Prostate gland (tissue), 2 donors: ENCODE measurements at regions not wholly inside any gene's neighbourhood (a gene's known extent, or its start where the extent isn't known, plus 50 kb on each side); places are given as distances from the start of the nearest gene placed in this dataset.

Experiments
- CTCF ChIP-seq, 4 experiments: fragments of 200-600 bp in 2 of 4; fragments of 450-650 bp in 2 of 4; sonication (generic) in 2 of 4; IDR thresholded peaks; 1 replicate in 3 of 4; 2 replicates in 1 of 4; pipeline ENCODE4 v1.5.1; 2016 to 2019; ENCODE audit warnings: antibody characterized with exemption in 4 of 4, mild to moderate bottlenecking in 2 of 4, moderate library complexity in 2 of 4
- POLR2A ChIP-seq: fragments of 450-650 bp; IDR thresholded peaks from one replicate; pipeline ENCODE4 v1.6.1; 2016; ENCODE audit warnings: antibody characterized with exemption, mild to moderate bottlenecking
- POLR2AphosphoS5 ChIP-seq: sonication (generic); formaldehyde crosslinking; IDR thresholded peaks from one replicate; pipeline ENCODE4 v1.6.1; 2017; ENCODE audit warnings: antibody characterized with exemption

DNA sequence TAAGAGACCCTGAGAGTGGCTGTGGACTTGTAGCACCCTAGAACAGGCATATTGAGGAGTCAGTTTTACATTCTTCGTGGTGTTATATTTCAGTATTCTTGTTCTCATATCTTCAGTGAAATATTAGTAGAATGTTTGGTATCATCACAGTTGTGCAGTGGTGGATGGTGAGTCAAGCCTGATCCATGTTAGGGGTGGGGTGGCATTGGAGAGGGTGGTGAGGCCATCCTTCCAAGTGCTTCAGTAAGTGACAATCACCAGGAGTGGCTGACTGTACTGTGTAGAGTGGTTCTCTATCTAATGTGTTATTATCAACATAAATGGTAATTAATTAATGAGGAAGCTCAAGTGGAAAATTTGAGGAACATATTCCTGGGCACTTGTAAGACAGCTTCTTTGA lies 197.7 kb upstream of the SLC16A7 start:
- TF ChIP-seq POLR2A, result no peak
- TF ChIP-seq POLR2AphosphoS5, result no peak
- no peak for TF ChIP-seq CTCF (IDR thresholded peaks at IDR 0.05)
